LHCN-M2 (cell line): ENCODE measurements at regions not wholly inside any gene's neighbourhood (a gene's known extent, or its start where the extent isn't known, plus 50 kb on each side); places are given as distances from the start of the nearest gene placed in this dataset.

ENCODE experiments used
- DNase-seq: peaks from one replicate; pipeline ENCODE4 v3.0.0-alpha.2; 2012; ENCODE audit warnings: low read depth

DNA sequence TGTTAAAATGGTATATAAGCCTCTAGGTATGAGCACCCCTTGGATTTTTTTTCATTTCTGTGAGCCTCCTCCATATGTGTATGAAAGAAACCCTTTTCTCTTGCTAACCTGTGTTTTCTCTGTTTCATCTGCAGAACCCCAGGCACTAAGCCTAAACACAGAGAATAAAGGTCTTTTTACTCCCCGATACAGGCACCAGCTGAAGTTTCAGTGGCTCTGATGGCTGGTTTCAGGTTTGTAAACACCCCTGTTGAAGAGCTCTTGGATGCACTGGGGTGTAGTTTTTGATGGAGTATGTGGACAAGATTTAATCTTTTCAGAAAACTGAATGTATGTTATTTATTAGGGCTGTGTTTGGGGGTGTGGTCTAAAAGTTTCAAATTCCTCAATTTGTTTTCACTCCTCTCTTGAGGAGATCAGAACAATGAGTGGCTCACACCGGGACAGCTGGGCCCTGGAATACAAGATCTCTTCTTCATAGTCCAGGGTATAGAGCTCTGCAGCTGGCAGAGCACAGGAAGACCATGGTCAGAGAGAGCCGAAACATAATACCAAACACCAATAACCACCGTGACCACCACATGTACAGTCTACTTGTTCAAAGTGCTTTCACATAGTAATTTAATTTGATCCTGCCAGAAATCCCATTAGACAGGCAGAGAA is 50.2 kb upstream of the VTCN1 start:
- DNase-seq = peak; percentile 47
